ENCODE measurements at regions not wholly inside any gene's neighbourhood (a gene's known extent, or its start where the extent isn't known, plus 50 kb on each side); places are given as distances from the start of the nearest gene placed in this dataset.

- BruUV-seq (replicated peaks), result no TSS peak
- no peaks in the 10 kb centered on the region for H3K9me3 ChIP-seq (ENCODE audit: low read length)
- ChIA-PET POLR2A (no interaction called here), CTCF (ENCODE audit: unreplicated experiment) (no interaction called here)
- no peak for DNase-seq (ENCODE audit: low spot score)
- H3K79me2 ChIP-seq (ENCODE audit: insufficient read depth, low read depth, low read length), result peaks cover 43% of the 10 kb centered on the region; the same call in 1 of the 2 replicates
- H3K27ac ChIP-seq (ENCODE audit: low read depth, low read length, poor library complexity, severe bottlenecking), result no peak overlapping the region
- intact Hi-C loops (cut with micrococcal nuclease; ENCODE audit: unreplicated experiment), result no loop called here
- H4K20me1 ChIP-seq (ENCODE audit: insufficient read depth, low read length), result peaks cover 9% of the 10 kb centered on the region; the same call in 1 of the 2 replicates
- peaks cover 17% of the 10 kb centered on the region for H3K36me3 ChIP-seq (ENCODE audit: insufficient read depth, low read length)
- H2AFZ ChIP-seq (ENCODE audit: low read length), result no peak overlapping the region
- no peak overlapping the region for H3K4me3 ChIP-seq (ENCODE audit: low read depth, low read length, poor library complexity, severe bottlenecking)
- no peak overlapping the region for H3K4me2 ChIP-seq (ENCODE audit: low read length)
- no peaks in the 10 kb centered on the region for H3K9me2 ChIP-seq (ENCODE audit: insufficient read depth, low read length)
- TF ChIP-seq CTCF (conservative IDR thresholded peaks at IDR 0.05; ENCODE audit: low read length), result no peak
- no peak for TF ChIP-seq EZH2phosphoT487 (IDR thresholded peaks at IDR 0.05; ENCODE audit: borderline replicate concordance, low read depth, low read length)
- no peaks in the 10 kb centered on the region for H3K4me1 ChIP-seq (ENCODE audit: insufficient read depth, low read length, poor library complexity, severe bottlenecking)
These were observed 432.6 kb downstream of the PCNX1 start for GRCh38 chr14:71339650-71340415.

- POLR2A ChIA-PET, result no interaction called here
- peaks cover 9% of the 10 kb centered on the region; the same call in 1 of the 2 replicates for H4K20me1 ChIP-seq (ENCODE audit: insufficient read depth, low read length)
- H3K79me2 ChIP-seq (ENCODE audit: insufficient read depth, low read depth, low read length), result peaks cover 47% of the 10 kb centered on the region; the same call in 1 of the 2 replicates
- DNase-seq (ENCODE audit: low spot score), result no peak
- H3K27ac ChIP-seq (ENCODE audit: low read depth, low read length, poor library complexity, severe bottlenecking), result no peak overlapping the region
- no peaks in the 10 kb centered on the region for H3K4me1 ChIP-seq (ENCODE audit: insufficient read depth, low read length, poor library complexity, severe bottlenecking)
- H3K9me2 ChIP-seq (ENCODE audit: insufficient read depth, low read length), result no peaks in the 10 kb centered on the region
- CTCF ChIA-PET (ENCODE audit: unreplicated experiment), result no interaction called here
- peaks cover 15% of the 10 kb centered on the region for H3K36me3 ChIP-seq (ENCODE audit: insufficient read depth, low read length)
- H3K9me3 ChIP-seq (ENCODE audit: low read length), result no peaks in the 10 kb centered on the region
- H3K4me3 ChIP-seq (ENCODE audit: low read depth, low read length, poor library complexity, severe bottlenecking), result no peak overlapping the region
- TF ChIP-seq CTCF (conservative IDR thresholded peaks at IDR 0.05; ENCODE audit: low read length) (no peak), EZH2phosphoT487 (IDR thresholded peaks at IDR 0.05; ENCODE audit: borderline replicate concordance, low read depth, low read length) (no peak)
- no peak overlapping the region for H3K4me2 ChIP-seq (ENCODE audit: low read length)
- H2AFZ ChIP-seq (ENCODE audit: low read length), result no peak overlapping the region
- no TSS peak for BruUV-seq (replicated peaks)
- intact Hi-C loops (cut with micrococcal nuclease; ENCODE audit: unreplicated experiment), result no loop called here
These were observed 433.9 kb downstream of the PCNX1 start for GRCh38 chr14:71341156-71341555.

GRCh38 chr14:71343724-71344123 lies 436.5 kb downstream of the PCNX1 start:
- Histone ChIP-seq H3K79me2 (ENCODE audit: insufficient read depth, low read depth, low read length) (peaks cover 49% of the 10 kb centered on the region), H3K4me3 (ENCODE audit: low read depth, low read length, poor library complexity, severe bottlenecking) (no peak overlapping the region), H3K9me3 (ENCODE audit: low read length) (0 out of 2 replicates have a peak, but pooled peaks cover 4% of the 10 kb centered on the region), H3K4me1 (ENCODE audit: insufficient read depth, low read length, poor library complexity, severe bottlenecking) (no peaks in the 10 kb centered on the region), H2AFZ (ENCODE audit: low read length) (no peak overlapping the region), H4K20me1 (ENCODE audit: insufficient read depth, low read length) (peaks cover 9% of the 10 kb centered on the region; the same call in 1 of the 2 replicates), H3K9me2 (ENCODE audit: insufficient read depth, low read length) (no peaks in the 10 kb centered on the region), H3K4me2 (ENCODE audit: low read length) (no peak overlapping the region), H3K27ac (ENCODE audit: low read depth, low read length, poor library complexity, severe bottlenecking) (no peak overlapping the region), H3K36me3 (ENCODE audit: insufficient read depth, low read length) (peaks cover 8% of the 10 kb centered on the region)
- ChIA-PET CTCF (ENCODE audit: unreplicated experiment) (no interaction called here), POLR2A (interaction anchor here (0.6 to 1.1 kb wide), 3 partner anchors 9 to 50 kb away, joined by 3 to 4 read pairs (median 3); no protein-coding TSS in a partner anchor)
- DNase-seq (ENCODE audit: low spot score), result no peak
- intact Hi-C loops (cut with micrococcal nuclease; ENCODE audit: unreplicated experiment), result no loop called here
- TF ChIP-seq EZH2phosphoT487 (IDR thresholded peaks at IDR 0.05; ENCODE audit: borderline replicate concordance, low read depth, low read length) (no peak), CTCF (conservative IDR thresholded peaks at IDR 0.05; ENCODE audit: low read length) (no peak)
- BruUV-seq (replicated peaks), result no TSS peak
